ENCODE measurements at regions not wholly inside any gene's neighbourhood (a gene's known extent, or its start where the extent isn't known, plus 50 kb on each side); places are given as distances from the start of the nearest gene placed in this dataset.

DNA sequence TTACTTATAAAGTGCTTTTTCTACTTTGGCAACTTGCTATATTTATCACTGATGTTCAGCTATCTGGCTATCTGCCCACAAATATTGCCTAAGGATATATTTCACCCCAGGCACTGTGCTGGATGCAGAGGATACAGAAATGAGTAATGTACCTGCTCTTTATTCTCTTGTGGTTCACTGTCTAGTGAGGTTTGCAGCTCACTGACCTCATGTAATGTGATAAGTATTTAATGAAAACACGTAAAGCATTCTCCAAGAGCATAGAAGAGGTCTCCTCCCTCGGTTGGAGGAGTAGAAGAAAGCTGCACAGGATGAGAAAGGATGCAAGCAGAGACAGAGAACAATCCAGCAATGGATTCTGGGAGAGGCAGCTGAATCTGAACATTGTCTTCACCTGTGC is 610.7 kb downstream of the CBLN4 start:
- no peak for DNase-seq
- TF ChIP-seq POLR2A (IDR thresholded peaks at IDR 0.05) = no peak
- TF ChIP-seq, protein P1, sequence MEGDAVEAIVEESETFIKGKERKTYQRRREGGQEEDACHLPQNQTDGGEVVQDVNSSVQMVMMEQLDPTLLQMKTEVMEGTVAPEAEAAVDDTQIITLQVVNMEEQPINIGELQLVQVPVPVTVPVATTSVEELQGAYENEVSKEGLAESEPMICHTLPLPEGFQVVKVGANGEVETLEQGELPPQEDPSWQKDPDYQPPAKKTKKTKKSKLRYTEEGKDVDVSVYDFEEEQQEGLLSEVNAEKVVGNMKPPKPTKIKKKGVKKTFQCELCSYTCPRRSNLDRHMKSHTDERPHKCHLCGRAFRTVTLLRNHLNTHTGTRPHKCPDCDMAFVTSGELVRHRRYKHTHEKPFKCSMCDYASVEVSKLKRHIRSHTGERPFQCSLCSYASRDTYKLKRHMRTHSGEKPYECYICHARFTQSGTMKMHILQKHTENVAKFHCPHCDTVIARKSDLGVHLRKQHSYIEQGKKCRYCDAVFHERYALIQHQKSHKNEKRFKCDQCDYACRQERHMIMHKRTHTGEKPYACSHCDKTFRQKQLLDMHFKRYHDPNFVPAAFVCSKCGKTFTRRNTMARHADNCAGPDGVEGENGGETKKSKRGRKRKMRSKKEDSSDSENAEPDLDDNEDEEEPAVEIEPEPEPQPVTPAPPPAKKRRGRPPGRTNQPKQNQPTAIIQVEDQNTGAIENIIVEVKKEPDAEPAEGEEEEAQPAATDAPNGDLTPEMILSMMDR (IDR thresholded peaks at IDR 0.05) = no peak
- Histone ChIP-seq H3K9me3 (no peaks in the 10 kb centered on the region), H3K4me1 (no peaks in the 10 kb centered on the region), H3K4me3 (no peak overlapping the region), H3K27ac (no peak overlapping the region), H3K27me3 (no peaks in the 10 kb centered on the region), H3K36me3 (no peaks in the 10 kb centered on the region)
- intact Hi-C loops (cut with DNase I) = no loop called here
- ATAC-seq = no peak
- WGBS (ENCODE audit: insufficient coverage, low coverage, low lambda C conversion rate, missing lambda C conversion rate) = 24% methylated on average over 2 of the region's 2 CpGs

DNA sequence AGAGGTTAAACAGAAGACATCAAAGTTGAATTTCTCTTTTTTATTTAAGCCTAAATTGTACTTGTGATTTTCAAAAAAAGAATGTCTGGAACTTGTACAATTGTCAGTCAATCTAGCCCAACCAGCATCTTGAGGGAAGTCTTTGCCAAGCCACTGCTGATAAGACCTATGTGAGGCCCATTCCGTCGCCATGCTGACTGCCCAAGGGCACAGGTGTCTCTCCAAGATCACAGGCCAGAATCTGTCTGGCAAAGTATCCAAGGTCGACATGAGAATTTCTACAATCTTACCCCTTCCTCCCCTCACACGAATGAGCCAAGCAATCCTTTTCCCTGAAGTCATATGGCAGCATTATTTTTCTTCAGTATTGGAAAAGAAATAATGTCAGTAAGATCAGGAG is 614.5 kb downstream of the CBLN4 start:
- intact Hi-C loops (cut with DNase I) = no loop called here
- H3K27me3 ChIP-seq = no peaks in the 10 kb centered on the region
- no peaks in the 10 kb centered on the region for H3K9me3 ChIP-seq
- H3K4me1 ChIP-seq = no peaks in the 10 kb centered on the region
- DNase-seq (no peak), ATAC-seq (no peak)
- H3K27ac ChIP-seq = no peak overlapping the region
- TF ChIP-seq, protein P1 (IDR thresholded peaks at IDR 0.05) = no peak
- no peak for TF ChIP-seq POLR2A (IDR thresholded peaks at IDR 0.05)
- 68% methylated on average over 4 of the region's 4 CpGs for WGBS (ENCODE audit: insufficient coverage, low coverage, low lambda C conversion rate, missing lambda C conversion rate)
- H3K4me3 ChIP-seq = no peak overlapping the region
- no peaks in the 10 kb centered on the region for H3K36me3 ChIP-seq

DNA sequence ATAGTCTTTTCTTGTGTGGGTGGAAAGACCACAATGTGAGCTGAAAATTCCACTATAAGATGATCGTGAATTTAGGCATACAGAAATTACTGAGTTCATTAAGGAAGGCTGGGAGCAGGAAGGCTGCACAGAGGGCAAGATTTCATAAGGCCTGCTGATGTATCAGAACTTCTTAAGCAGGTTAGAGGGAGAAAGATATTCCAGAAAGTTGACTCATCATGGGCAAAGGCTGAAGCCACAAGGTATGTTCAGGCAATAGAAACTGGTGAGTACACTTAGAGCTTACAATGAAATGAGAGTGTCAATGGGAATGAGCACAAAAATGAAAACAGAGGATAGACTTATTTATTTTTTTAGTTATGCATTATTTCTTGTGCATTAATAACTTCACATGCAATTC is 618.6 kb downstream of the CBLN4 start:
- H3K4me1 ChIP-seq = no peaks in the 10 kb centered on the region
- intact Hi-C loops (cut with DNase I) = no loop called here
- no peak overlapping the region for H3K27ac ChIP-seq
- H3K27me3 ChIP-seq = no peaks in the 10 kb centered on the region
- H3K4me3 ChIP-seq = no peak overlapping the region
- H3K9me3 ChIP-seq = no peaks in the 10 kb centered on the region
- 46% methylated on average over 1 of the region's 1 CpG for WGBS (ENCODE audit: insufficient coverage, low coverage, low lambda C conversion rate, missing lambda C conversion rate)
- H3K36me3 ChIP-seq = no peaks in the 10 kb centered on the region
- ATAC-seq (no peak), DNase-seq (no peak)
- TF ChIP-seq, protein P1 (IDR thresholded peaks at IDR 0.05) = no peak
- no peak for TF ChIP-seq POLR2A (IDR thresholded peaks at IDR 0.05)

GRCh38 chr20:55375920-55376319 is 629.4 kb downstream of the CBLN4 start:
- ATAC-seq (no peak), DNase-seq (no peak)
- no peaks in the 10 kb centered on the region for H3K27me3 ChIP-seq
- TF ChIP-seq, protein P1 (IDR thresholded peaks at IDR 0.05) = no peak
- no peak for TF ChIP-seq POLR2A (IDR thresholded peaks at IDR 0.05)
- 55% methylated on average over 6 of the region's 10 CpGs for WGBS (ENCODE audit: insufficient coverage, low coverage, low lambda C conversion rate, missing lambda C conversion rate)
- no peak overlapping the region for H3K4me3 ChIP-seq
- H3K27ac ChIP-seq = no peak overlapping the region
- intact Hi-C loops (cut with DNase I) = no loop called here
- no peaks in the 10 kb centered on the region for H3K9me3 ChIP-seq
- H3K36me3 ChIP-seq = no peaks in the 10 kb centered on the region
- no peaks in the 10 kb centered on the region for H3K4me1 ChIP-seq

DNA sequence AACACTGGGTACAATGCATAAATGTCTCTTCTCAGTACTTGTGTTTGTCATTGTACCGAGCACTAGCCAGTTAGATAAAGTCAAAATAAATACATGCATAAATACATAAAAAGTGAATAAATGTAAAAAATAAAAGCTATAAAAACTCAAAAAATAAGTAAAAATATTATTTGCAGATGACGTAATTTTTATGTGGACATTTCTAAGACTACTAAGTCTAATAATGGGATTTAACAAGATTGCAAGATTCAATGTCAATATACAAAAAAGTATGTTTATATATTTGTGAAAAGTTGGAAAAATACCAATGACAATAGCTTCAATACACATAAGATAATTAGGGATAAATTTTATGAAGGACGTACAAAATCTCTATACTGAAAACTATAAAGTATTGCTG is 639.6 kb downstream of the CBLN4 start:
- 60% methylated on average over 3 of the region's 3 CpGs for WGBS (ENCODE audit: insufficient coverage, low coverage, low lambda C conversion rate, missing lambda C conversion rate)
- ATAC-seq (no peak), DNase-seq (no peak)
- intact Hi-C loops (cut with DNase I) = no loop called here
- TF ChIP-seq, protein P1 (IDR thresholded peaks at IDR 0.05) = no peak
- no peak for TF ChIP-seq POLR2A (IDR thresholded peaks at IDR 0.05)
- Histone ChIP-seq H3K4me3 (no peak overlapping the region), H3K4me1 (no peaks in the 10 kb centered on the region), H3K27me3 (no peaks in the 10 kb centered on the region), H3K36me3 (no peaks in the 10 kb centered on the region), H3K27ac (no peak overlapping the region), H3K9me3 (no peaks in the 10 kb centered on the region)
